ENCODE measurements at regions not wholly inside any gene's neighbourhood (a gene's known extent, or its start where the extent isn't known, plus 50 kb on each side); places are given as distances from the start of the nearest gene placed in this dataset.

- DNase-seq = no peak
Measured at GRCh38 chr5:147170603-147171002, 64.2 kb upstream of the STK32A start.

GRCh38 chr5:147174671-147175265 is 60.1 kb upstream of the STK32A start:
- no peak for DNase-seq

GRCh38 chr5:147175516-147176097 is 59.2 kb upstream of the STK32A start:
- DNase-seq = no peak

- no peak for DNase-seq
Measured at GRCh38 chr5:147176422-147176821, 58.4 kb upstream of the STK32A start.

- DNase-seq = no peak
Measured at GRCh38 chr5:147177125-147177840, 57.5 kb upstream of the STK32A start.

GRCh38 chr5:147179562-147180147 is 55.2 kb upstream of the STK32A start:
- DNase-seq = no peak

GRCh38 chr5:147180751-147181150 is 54.1 kb upstream of the STK32A start:
- no peak for DNase-seq
